ENCODE measurements at regions not wholly inside any gene's neighbourhood (a gene's known extent, or its start where the extent isn't known, plus 50 kb on each side); places are given as distances from the start of the nearest gene placed in this dataset.

DNA sequence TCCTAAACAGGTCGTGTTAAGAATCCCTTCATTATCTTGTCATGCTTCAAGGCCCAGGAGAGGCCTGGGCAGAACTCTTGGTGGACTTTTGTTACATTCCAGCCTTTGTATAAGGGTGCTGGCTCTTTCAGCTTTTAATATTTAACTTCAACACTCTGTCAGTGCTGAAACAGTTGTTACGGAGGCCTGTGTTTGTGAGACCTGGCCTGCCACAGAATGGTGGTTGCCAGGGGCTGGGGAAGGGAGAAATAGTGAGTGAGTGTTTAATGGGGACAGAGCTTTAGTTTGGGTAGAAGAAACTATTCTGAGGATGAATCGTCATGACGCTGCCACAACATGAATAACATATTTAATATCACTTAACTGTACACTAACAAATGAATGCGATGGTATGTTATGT lies 1027.6 kb upstream of the PRKX start (continued):
- TF ChIP-seq, protein P1, sequence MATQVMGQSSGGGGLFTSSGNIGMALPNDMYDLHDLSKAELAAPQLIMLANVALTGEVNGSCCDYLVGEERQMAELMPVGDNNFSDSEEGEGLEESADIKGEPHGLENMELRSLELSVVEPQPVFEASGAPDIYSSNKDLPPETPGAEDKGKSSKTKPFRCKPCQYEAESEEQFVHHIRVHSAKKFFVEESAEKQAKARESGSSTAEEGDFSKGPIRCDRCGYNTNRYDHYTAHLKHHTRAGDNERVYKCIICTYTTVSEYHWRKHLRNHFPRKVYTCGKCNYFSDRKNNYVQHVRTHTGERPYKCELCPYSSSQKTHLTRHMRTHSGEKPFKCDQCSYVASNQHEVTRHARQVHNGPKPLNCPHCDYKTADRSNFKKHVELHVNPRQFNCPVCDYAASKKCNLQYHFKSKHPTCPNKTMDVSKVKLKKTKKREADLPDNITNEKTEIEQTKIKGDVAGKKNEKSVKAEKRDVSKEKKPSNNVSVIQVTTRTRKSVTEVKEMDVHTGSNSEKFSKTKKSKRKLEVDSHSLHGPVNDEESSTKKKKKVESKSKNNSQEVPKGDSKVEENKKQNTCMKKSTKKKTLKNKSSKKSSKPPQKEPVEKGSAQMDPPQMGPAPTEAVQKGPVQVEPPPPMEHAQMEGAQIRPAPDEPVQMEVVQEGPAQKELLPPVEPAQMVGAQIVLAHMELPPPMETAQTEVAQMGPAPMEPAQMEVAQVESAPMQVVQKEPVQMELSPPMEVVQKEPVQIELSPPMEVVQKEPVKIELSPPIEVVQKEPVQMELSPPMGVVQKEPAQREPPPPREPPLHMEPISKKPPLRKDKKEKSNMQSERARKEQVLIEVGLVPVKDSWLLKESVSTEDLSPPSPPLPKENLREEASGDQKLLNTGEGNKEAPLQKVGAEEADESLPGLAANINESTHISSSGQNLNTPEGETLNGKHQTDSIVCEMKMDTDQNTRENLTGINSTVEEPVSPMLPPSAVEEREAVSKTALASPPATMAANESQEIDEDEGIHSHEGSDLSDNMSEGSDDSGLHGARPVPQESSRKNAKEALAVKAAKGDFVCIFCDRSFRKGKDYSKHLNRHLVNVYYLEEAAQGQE (IDR thresholded peaks at IDR 0.05; ENCODE audit: low read depth, low read length) = no peak

DNA sequence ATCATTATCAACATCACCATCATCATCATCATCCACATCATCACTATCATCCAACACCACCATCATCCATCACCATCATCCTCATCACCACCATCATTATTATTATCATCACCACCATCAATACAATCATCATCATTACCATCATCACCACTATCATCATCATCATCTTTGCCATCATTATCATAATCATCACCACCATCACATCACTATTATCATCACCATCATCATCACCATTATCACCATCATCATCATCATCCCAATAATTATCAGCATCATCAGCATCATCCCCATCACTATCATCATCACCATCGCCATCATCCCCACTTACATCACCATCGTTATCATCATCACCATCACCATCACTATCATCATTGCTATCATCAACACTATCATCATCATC lies 1021.9 kb upstream of the PRKX start:
- H3K27me3 ChIP-seq (ENCODE audit: insufficient read depth) = no peaks in the 10 kb centered on the region
- ChIA-PET POLR2A (no interaction called here), CTCF (no interaction called here)
- H4K20me1 ChIP-seq (ENCODE audit: insufficient read depth) = no peaks in the 10 kb centered on the region
- H2AFZ ChIP-seq (ENCODE audit: low read depth) = no peak overlapping the region
- DNase-seq = no peak
- no peaks in the 10 kb centered on the region for H3K4me1 ChIP-seq (ENCODE audit: control insufficient read depth in 1 of 2, insufficient read depth in 2 of 2, low read depth in 1 of 2, low read length in 1 of 2)
- no peaks in the 10 kb centered on the region for H3F3A ChIP-seq (replicated peaks; ENCODE audit: insufficient read depth)
- H3K9ac ChIP-seq = no peak overlapping the region
- H3K79me2 ChIP-seq (ENCODE audit: insufficient read depth) = no peaks in the 10 kb centered on the region
- TF ChIP-seq FOXM1 (IDR thresholded peaks at IDR 0.05; ENCODE audit: low read depth) (no peak), FOXJ3 (CRISPR knock-in tag; IDR thresholded peaks at IDR 0.05) (no peak), NFIC (IDR thresholded peaks at IDR 0.05; ENCODE audit: borderline replicate concordance) (no peak), MXI1 (IDR thresholded peaks at IDR 0.05; ENCODE audit: low read depth, low read length) (no peak), TAF1 (IDR thresholded peaks at IDR 0.05; ENCODE audit: borderline replicate concordance, low read depth, low read length) (no peak), MAX (IDR thresholded peaks at IDR 0.05; ENCODE audit: low read depth) (no peak), GABPA (IDR thresholded peaks at IDR 0.05; ENCODE audit: low read depth) (no peak), USF1 (IDR thresholded peaks at IDR 0.05; ENCODE audit: borderline replicate concordance, low read depth) (no peak), SMC3 (IDR thresholded peaks at IDR 0.05; ENCODE audit: low read depth, low read length) (no peak), TEAD4 (IDR thresholded peaks at IDR 0.05; ENCODE audit: borderline replicate concordance, insufficient read depth) (no peak), EP300 (IDR thresholded peaks at IDR 0.05; ENCODE audit: borderline replicate concordance in 1 of 2, low read depth in 1 of 2, low read length in 1 of 2) (no peak), RXRA (IDR thresholded peaks at IDR 0.05; ENCODE audit: borderline replicate concordance, low read depth) (no peak), YY1 (IDR thresholded peaks at IDR 0.05; ENCODE audit: low read depth) (no peak), RFX5 (IDR thresholded peaks at IDR 0.05; ENCODE audit: low read length) (no peak), CHD2 (IDR thresholded peaks at IDR 0.05; ENCODE audit: low read length, partially characterized antibody) (no peak), ZBTB33 (IDR thresholded peaks at IDR 0.05; ENCODE audit: borderline replicate concordance, low read depth) (no peak), GATA2 (CRISPR knock-in tag; IDR thresholded peaks at IDR 0.05) (no peak)
- TF ChIP-seq, protein P2, sequence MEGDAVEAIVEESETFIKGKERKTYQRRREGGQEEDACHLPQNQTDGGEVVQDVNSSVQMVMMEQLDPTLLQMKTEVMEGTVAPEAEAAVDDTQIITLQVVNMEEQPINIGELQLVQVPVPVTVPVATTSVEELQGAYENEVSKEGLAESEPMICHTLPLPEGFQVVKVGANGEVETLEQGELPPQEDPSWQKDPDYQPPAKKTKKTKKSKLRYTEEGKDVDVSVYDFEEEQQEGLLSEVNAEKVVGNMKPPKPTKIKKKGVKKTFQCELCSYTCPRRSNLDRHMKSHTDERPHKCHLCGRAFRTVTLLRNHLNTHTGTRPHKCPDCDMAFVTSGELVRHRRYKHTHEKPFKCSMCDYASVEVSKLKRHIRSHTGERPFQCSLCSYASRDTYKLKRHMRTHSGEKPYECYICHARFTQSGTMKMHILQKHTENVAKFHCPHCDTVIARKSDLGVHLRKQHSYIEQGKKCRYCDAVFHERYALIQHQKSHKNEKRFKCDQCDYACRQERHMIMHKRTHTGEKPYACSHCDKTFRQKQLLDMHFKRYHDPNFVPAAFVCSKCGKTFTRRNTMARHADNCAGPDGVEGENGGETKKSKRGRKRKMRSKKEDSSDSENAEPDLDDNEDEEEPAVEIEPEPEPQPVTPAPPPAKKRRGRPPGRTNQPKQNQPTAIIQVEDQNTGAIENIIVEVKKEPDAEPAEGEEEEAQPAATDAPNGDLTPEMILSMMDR (IDR thresholded peaks at IDR 0.05) = no peak
- no peak overlapping the region for H3K4me2 ChIP-seq
- no peaks in the 10 kb centered on the region for H3K9me3 ChIP-seq
- no peaks in the 10 kb centered on the region for H3K9me2 ChIP-seq
- WGBS (ENCODE audit: low lambda C conversion rate) = 19% methylated on average over 2 of the region's 2 CpGs
- H3K4me3 ChIP-seq (ENCODE audit: low read depth in 2 of 2, low read length in 1 of 2) = no peak overlapping the region
- H3K27ac ChIP-seq (ENCODE audit: low read depth in 2 of 2, low read length in 1 of 2) = no peak overlapping the region
- H3K36me3 ChIP-seq (replicated peaks in 1 of 2; ENCODE audit: control insufficient read depth in 1 of 2, insufficient read depth in 2 of 2, low read length in 1 of 2) = no peaks in the 10 kb centered on the region

Data from SK-N-SH (cell line).